ENCODE measurements at regions not wholly inside any gene's neighbourhood (a gene's known extent, or its start where the extent isn't known, plus 50 kb on each side); places are given as distances from the start of the nearest gene placed in this dataset.

DNA sequence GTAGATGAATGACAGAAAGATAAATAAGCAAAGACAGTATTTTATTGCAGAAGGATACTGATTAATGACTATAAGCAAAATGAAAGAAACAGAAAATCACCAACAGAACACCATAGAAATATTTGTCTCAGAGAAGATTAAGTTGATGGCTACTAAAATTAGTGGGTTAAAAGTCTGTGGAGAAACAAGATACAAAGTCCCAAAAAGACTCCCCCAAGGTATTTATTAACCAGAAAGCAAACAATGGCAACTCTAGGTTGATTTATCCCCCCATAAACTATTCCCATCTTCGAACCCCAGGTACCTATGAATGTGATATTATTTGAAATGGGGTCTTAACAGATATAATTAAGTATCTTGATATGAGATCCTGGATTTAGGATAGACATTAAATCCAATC is 1104.5 kb upstream of the PHF14 start:
- ChIA-PET CTCF (interaction anchor here (0.5 kb wide), 1 partner anchor 259 kb away, joined by 3 read pairs; no protein-coding TSS in a partner anchor), POLR2A (no interaction called here)
- Histone ChIP-seq H3K27ac (ENCODE audit: extremely low read depth, low read depth, low read length) (no peak overlapping the region), H3K9me3 (ENCODE audit: control insufficient read depth, insufficient read depth, low read depth, low read length) (no peaks in the 10 kb centered on the region), H3K4me1 (ENCODE audit: control insufficient read depth, insufficient read depth, low read length) (no peaks in the 10 kb centered on the region), H3K36me3 (ENCODE audit: control insufficient read depth in 2 of 2, insufficient read depth in 1 of 2, low read length in 2 of 2) (no peaks in the 10 kb centered on the region), H3K4me3 (ENCODE audit: low read depth, low read length) (no peak overlapping the region)
- TF ChIP-seq ZNF544 (tag by site-specific recombination; IDR thresholded peaks at IDR 0.05) (no peak), ZFP69B (tag by site-specific recombination; IDR thresholded peaks at IDR 0.05) (no peak), BCL11A (tag by site-specific recombination; IDR thresholded peaks at IDR 0.05; ENCODE audit: low read depth) (no peak), ZNF843 (tag by site-specific recombination; IDR thresholded peaks at IDR 0.05) (no peak), ZNF621 (tag by site-specific recombination; IDR thresholded peaks at IDR 0.05) (no peak), HOXD13 (CRISPR knock-in tag; IDR thresholded peaks at IDR 0.05; ENCODE audit: borderline replicate concordance) (no peak), HOXC10 (CRISPR knock-in tag; IDR thresholded peaks at IDR 0.05) (no peak), ZNF223 (tag by site-specific recombination; IDR thresholded peaks at IDR 0.05) (no peak), ZNF585B (tag by site-specific recombination; IDR thresholded peaks at IDR 0.05) (no peak), ZNF518A (tag by site-specific recombination; conservative IDR thresholded peaks at IDR 0.05; ENCODE audit: low read depth) (no peak), ZNF248 (tag by site-specific recombination; IDR thresholded peaks at IDR 0.05) (no peak), MYNN (tag by site-specific recombination; IDR thresholded peaks at IDR 0.05; ENCODE audit: borderline replicate concordance) (no peak), ZNF354C (tag by site-specific recombination; IDR thresholded peaks at IDR 0.05; ENCODE audit: borderline replicate concordance, low read depth) (no peak), ZNF324 (tag by site-specific recombination; IDR thresholded peaks at IDR 0.05) (no peak), ZNF157 (tag by site-specific recombination; IDR thresholded peaks at IDR 0.05) (no peak), REST (tag by site-specific recombination; IDR thresholded peaks at IDR 0.05) (no peak), ZNF394 (tag by site-specific recombination; IDR thresholded peaks at IDR 0.05; ENCODE audit: borderline replicate concordance) (no peak), ZNF837 (tag by site-specific recombination; IDR thresholded peaks at IDR 0.05) (no peak)
- TF ChIP-seq, protein P1, sequence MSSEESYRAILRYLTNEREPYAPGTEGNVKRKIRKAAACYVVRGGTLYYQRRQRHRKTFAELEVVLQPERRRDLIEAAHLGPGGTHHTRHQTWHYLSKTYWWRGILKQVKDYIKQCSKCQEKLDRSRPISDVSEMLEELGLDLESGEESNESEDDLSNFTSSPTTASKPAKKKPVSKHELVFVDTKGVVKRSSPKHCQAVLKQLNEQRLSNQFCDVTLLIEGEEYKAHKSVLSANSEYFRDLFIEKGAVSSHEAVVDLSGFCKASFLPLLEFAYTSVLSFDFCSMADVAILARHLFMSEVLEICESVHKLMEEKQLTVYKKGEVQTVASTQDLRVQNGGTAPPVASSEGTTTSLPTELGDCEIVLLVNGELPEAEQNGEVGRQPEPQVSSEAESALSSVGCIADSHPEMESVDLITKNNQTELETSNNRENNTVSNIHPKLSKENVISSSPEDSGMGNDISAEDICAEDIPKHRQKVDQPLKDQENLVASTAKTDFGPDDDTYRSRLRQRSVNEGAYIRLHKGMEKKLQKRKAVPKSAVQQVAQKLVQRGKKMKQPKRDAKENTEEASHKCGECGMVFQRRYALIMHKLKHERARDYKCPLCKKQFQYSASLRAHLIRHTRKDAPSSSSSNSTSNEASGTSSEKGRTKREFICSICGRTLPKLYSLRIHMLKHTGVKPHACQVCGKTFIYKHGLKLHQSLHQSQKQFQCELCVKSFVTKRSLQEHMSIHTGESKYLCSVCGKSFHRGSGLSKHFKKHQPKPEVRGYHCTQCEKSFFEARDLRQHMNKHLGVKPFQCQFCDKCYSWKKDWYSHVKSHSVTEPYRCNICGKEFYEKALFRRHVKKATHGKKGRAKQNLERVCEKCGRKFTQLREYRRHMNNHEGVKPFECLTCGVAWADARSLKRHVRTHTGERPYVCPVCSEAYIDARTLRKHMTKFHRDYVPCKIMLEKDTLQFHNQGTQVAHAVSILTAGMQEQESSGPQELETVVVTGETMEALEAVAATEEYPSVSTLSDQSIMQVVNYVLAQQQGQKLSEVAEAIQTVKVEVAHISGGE (tag by site-specific recombination; conservative IDR thresholded peaks at IDR 0.05; ENCODE audit: low read depth), result no peak

Data from HEK293 (cell line).